ENCODE measurements at regions not wholly inside any gene's neighbourhood (a gene's known extent, or its start where the extent isn't known, plus 50 kb on each side); places are given as distances from the start of the nearest gene placed in this dataset.

- DNase-seq, result no peak
Measured at GRCh38 chr5:124252747-124253146, 493.7 kb downstream of the ZNF608 start.

GRCh38 chr5:124252191-124252638 is 494.2 kb downstream of the ZNF608 start:
- DNase-seq, result no peak

- DNase-seq, result no peak
Measured at GRCh38 chr5:124245276-124245675, 501.2 kb downstream of the ZNF608 start.

GRCh38 chr5:124240732-124241131 is 505.7 kb downstream of the ZNF608 start:
- no peak for DNase-seq

- DNase-seq, result no peak
Measured at GRCh38 chr5:124239572-124239971, 506.9 kb downstream of the ZNF608 start.

- no peak for DNase-seq
Measured at GRCh38 chr5:124238350-124238749, 508.1 kb downstream of the ZNF608 start.

- DNase-seq, result no peak
Measured at GRCh38 chr5:124237206-124237695, 509.2 kb downstream of the ZNF608 start.

- DNase-seq, result no peak
Measured at GRCh38 chr5:124236361-124237205, 509.9 kb downstream of the ZNF608 start.

GRCh38 chr5:124235576-124235975 is 510.9 kb downstream of the ZNF608 start:
- DNase-seq, result no peak

GRCh38 chr5:124234770-124235562 is 511.5 kb downstream of the ZNF608 start:
- DNase-seq, result no peak

GRCh38 chr5:124234022-124234769 is 512.2 kb downstream of the ZNF608 start:
- DNase-seq, result no peak

GRCh38 chr5:124232515-124232914 is 513.9 kb downstream of the ZNF608 start:
- peak; percentile 9 for DNase-seq

GRCh38 chr5:124231802-124232201 is 514.6 kb downstream of the ZNF608 start:
- DNase-seq, result no peak

GRCh38 chr5:124231230-124231629 is 515.2 kb downstream of the ZNF608 start:
- DNase-seq, result no peak

GRCh38 chr5:124230456-124230855 is 516.0 kb downstream of the ZNF608 start:
- no peak for DNase-seq

- DNase-seq, result no peak
Measured at GRCh38 chr5:124229352-124229751, 517.1 kb downstream of the ZNF608 start.

- no peak for DNase-seq
Measured at GRCh38 chr5:124227914-124228313, 518.5 kb downstream of the ZNF608 start.

GRCh38 chr5:124220418-124220817 is 526.0 kb downstream of the ZNF608 start:
- DNase-seq, result no peak

- no peak for DNase-seq
Measured at GRCh38 chr5:124212934-124213333, 533.5 kb downstream of the ZNF608 start.

GRCh38 chr5:124210111-124210910 is 536.1 kb downstream of the ZNF608 start:
- DNase-seq, result no peak

GRCh38 chr5:124207118-124207517 is 539.3 kb downstream of the ZNF608 start:
- no peak for DNase-seq

GRCh38 chr5:124206540-124206939 is 539.9 kb downstream of the ZNF608 start:
- DNase-seq, result peak; percentile 13
